Glomerular endothelial cell (primary cell): ENCODE measurements at regions not wholly inside any gene's neighbourhood (a gene's known extent, or its start where the extent isn't known, plus 50 kb on each side); places are given as distances from the start of the nearest gene placed in this dataset.
"Not testable (repeated sequence)": the region's sequence is repeated elsewhere in the genome, so short reads cannot be mapped to it uniquely, and the experiment has no call there.

Experiments
- DNase-seq: peaks from one replicate; pipeline ENCODE4 v3.0.0-alpha.2; 2011; ENCODE audit warnings: low read depth, low spot score; ENCODE audit errors: extremely low read depth

- no peak for DNase-seq
These were observed 177.5 kb upstream of the GRIA4 start for GRCh38 chr11:105432241-105432995.

GRCh38 chr11:105429096-105429910 lies 180.6 kb upstream of the GRIA4 start:
- no peak for DNase-seq

GRCh38 chr11:105407101-105407500 lies 202.8 kb upstream of the GRIA4 start:
- DNase-seq, result no peak

GRCh38 chr11:105401269-105401809 lies 208.5 kb upstream of the GRIA4 start:
- no peak for DNase-seq

- DNase-seq, result no peak
These were observed 210.4 kb upstream of the GRIA4 start for GRCh38 chr11:105399511-105399910.

- no peak for DNase-seq
These were observed 211.2 kb upstream of the GRIA4 start for GRCh38 chr11:105398636-105399035.

GRCh38 chr11:105393326-105393725 lies 216.5 kb upstream of the GRIA4 start:
- no peak for DNase-seq

GRCh38 chr11:105392556-105392955 lies 217.3 kb upstream of the GRIA4 start:
- DNase-seq, result no peak

- no peak for DNase-seq
These were observed 219.9 kb upstream of the GRIA4 start for GRCh38 chr11:105389952-105390351.

- DNase-seq, result no peak
These were observed 221.9 kb upstream of the GRIA4 start for GRCh38 chr11:105388006-105388405.

- DNase-seq, result no peak
These were observed 227.9 kb upstream of the GRIA4 start for GRCh38 chr11:105381941-105382340.

GRCh38 chr11:105377870-105378269 lies 232.0 kb upstream of the GRIA4 start:
- no peak for DNase-seq

GRCh38 chr11:105372206-105372605 lies 232.6 kb upstream of the CARD18 start:
- no peak for DNase-seq

GRCh38 chr11:105371311-105371710 lies 231.7 kb upstream of the CARD18 start:
- DNase-seq, result no peak

GRCh38 chr11:105368711-105369110 lies 229.1 kb upstream of the CARD18 start:
- no peak for DNase-seq

- DNase-seq, result no peak
These were observed 227.6 kb upstream of the CARD18 start for GRCh38 chr11:105367129-105367528.

- DNase-seq, result no peak
These were observed 222.1 kb upstream of the CARD18 start for GRCh38 chr11:105361651-105362050.

GRCh38 chr11:105357764-105358163 lies 218.2 kb upstream of the CARD18 start:
- no peak for DNase-seq

GRCh38 chr11:105357146-105357545 lies 217.6 kb upstream of the CARD18 start:
- DNase-seq, result no peak

- not testable (repeated sequence) for DNase-seq
These were observed 210.3 kb upstream of the CARD18 start for GRCh38 chr11:105349867-105350266.

GRCh38 chr11:105344938-105345337 lies 205.4 kb upstream of the CARD18 start:
- DNase-seq, result no peak
